NCI-H748 (cell line): ENCODE measurements at regions not wholly inside any gene's neighbourhood (a gene's known extent, or its start where the extent isn't known, plus 50 kb on each side); places are given as distances from the start of the nearest gene placed in this dataset.

Experiments used
- DNase-seq: peaks from one replicate; lab custom pipeline; 2025; ENCODE audit not compliant: unreplicated experiment; lab: John Stamatoyannopoulos, UW

GRCh38 chr1:238153939-238154338 is 263.2 kb upstream of the ZP4 start:
- no peak for DNase-seq

DNA sequence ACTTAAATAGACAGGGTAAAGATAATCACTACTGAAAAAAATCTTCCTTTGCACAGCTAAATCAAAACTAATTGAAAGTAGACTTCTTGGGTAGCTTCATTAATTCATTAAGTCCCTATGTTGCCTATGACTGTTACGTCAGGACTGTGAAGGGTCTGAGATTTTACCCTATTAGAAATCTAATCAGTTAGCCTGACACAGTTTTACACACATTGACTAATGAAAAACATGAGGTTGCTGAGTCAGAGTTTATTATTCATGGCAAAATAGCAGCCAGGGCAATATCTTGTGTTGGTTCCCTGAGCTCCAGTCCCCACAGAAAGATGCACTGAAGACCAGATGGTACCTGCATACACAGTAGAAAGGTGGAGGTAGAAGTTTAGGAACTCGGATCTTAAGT is 262.5 kb upstream of the ZP4 start:
- no peak for DNase-seq

DNA sequence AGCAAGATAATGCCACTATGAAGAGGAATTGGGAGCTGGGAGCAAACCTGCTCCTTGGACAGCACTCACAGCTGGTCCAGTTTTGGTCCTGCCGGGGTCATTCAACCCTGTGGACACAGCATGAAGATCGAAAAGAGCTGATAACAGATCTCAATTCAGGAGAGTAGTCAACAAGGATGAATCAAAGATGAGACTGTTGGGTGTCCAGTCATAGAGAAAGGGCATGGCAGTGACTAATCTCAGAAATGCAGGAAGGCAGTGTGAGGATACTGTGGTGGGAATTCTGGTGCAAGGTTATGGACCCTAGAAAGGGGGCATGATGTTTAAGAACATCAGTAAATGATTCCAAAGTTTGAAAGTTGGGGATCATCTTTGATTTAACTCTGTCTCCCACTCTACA is 261.4 kb upstream of the ZP4 start:
- DNase-seq: no peak

- no peak for DNase-seq
Measured at GRCh38 chr1:238143038-238143437, 252.3 kb upstream of the ZP4 start.

DNA sequence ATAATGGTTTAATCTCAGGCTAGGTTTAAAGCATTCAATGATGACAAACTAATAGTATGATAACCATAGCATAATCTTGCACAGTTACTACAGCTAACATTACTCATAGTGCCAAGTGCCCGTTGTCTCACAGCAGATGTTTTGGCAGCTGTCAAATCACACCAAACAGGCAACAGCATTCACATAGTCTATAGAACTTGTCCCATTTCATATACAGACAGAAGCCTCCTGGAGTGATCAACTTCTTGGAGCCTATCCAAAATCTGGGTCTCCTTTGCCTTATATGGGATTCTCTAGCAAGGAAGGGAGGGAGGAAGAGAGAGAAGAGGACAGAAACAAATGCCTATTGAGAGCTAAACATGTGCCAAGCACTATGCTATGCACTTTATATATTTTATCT is 250.6 kb upstream of the ZP4 start:
- DNase-seq: no peak

DNA sequence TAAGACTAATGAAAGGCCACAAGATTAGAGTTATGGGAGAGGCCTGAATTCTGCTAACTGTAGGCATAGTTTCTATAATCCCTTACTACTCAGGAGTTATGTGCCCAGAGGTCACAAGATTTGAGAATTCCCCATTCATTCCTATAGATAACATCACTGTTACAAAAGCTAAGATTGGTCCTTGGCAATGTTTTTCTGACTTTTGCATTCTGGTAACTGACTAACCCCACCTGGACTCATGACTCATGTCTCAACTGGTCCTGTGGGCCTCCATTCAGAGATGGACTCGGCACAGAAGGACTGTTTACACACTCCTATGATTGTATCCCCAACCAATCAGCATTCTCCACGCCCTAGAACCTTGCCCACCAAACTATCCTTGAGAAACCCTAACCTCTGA is 249.0 kb upstream of the ZP4 start:
- DNase-seq: no peak

DNA sequence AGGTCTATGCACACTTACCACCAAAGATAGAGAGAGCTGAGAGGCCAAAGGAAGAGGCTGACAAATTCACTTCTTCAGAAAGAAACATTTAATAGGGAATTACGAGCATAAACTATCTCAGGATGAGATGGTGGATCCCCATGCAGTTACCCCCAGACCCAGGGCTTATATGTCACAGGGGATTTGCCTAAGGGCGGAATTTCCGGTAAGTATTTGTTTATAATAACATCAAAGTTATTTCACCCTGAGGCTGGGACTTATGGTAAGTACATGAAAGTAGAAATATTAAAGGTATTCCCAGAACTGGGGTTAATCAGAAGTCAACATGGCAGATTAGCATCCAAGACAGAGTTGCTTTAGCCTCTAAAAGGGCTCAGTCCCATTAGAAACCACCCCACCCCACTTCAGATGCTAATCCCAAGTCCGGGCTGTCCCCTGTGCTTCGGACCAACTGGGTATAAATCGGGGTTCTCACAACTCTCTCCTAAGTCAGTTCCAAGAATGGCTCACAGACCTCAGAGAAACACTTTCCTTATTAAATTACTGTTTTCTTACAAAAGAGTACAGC is 247.4 kb upstream of the ZP4 start:
- no peak for DNase-seq

DNA sequence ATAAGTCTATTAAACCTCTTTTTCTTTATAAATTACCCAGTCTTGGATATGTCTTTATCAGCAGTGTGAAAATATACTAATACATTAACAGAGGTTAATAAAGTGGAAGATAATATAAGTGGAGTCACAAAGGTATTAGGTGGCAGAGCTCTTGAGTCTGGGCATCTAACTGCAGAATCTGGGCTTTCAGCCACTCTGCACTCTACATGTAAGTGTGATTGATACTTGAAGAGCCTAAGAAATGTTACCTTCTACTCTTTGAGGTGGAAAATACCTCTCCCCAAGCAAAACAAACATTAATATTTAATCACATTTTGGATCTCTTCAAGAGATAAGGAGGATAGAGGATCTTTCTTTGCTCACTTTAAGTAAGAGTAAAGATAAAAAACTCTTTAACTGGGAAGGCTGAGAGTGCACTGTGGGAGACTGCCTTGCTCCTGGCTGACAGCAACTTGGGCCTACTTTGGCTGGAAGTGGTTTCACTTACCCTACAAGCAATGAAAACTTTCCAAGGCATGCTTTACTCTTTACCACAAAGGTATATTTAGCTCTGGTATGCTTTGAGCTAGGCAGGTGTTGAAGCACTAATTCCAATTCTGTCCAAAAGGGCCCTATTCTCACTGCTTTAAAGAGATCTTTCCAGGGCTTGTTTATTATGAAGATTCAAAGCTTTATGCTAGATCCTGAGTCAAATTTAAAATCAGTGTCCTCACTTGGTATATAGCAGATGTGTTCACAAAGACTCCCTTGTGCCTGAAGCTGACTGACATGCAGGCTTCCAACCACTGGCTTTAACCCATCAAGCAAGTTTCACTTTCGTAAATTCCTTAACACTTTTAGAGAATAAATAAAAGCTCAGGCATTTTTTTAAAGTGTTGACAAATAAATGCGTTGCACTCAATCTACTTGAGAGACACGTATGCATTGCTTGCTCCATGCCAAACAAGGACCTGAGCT is 245.3 kb upstream of the ZP4 start:
- no peak for DNase-seq

GRCh38 chr1:238129677-238130076 is 239.0 kb upstream of the ZP4 start:
- no peak for DNase-seq

DNA sequence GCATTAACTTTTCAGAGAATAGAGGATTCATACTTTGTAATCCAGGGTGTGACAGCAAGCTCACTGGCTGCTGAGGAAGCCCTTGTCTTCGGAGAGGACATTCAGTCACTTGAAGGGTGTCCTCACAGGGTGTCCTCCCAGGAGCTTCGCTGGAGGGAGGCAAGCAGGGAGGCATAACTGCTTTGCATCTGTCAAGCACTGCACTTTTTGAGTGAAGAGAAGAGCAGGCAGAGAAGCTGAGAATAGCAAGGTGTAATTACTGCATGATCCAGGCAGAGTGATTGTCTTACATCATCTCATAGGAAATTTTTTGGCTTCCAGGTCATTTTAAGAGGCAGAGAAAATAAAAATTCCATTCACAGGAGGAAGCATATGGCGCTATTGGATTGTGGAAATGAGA is 232.5 kb upstream of the ZP4 start:
- DNase-seq: no peak

DNA sequence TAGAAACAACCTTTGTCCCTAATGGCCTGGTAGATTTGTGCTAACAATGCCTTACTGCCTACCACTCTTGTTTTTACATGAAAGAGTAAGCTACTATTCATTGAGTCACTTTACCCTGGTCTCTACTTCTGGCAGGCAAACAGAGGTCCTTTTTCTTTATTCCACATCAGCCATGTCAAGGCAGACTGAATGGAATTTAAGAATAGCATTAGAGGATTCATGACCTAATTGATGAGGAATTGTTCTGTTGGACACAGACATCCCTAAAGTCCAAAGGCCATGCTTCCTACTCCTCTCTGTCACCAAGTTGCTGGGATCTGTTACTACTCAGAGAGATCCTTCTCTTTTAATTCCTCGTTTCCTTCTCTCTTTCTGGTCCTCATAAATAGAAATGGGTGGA is 229.1 kb upstream of the ZP4 start:
- DNase-seq: no peak

- no peak for DNase-seq
Measured at GRCh38 chr1:238119060-238119459, 228.3 kb upstream of the ZP4 start.

- DNase-seq: no peak
Measured at GRCh38 chr1:238115852-238116251, 225.1 kb upstream of the ZP4 start.

DNA sequence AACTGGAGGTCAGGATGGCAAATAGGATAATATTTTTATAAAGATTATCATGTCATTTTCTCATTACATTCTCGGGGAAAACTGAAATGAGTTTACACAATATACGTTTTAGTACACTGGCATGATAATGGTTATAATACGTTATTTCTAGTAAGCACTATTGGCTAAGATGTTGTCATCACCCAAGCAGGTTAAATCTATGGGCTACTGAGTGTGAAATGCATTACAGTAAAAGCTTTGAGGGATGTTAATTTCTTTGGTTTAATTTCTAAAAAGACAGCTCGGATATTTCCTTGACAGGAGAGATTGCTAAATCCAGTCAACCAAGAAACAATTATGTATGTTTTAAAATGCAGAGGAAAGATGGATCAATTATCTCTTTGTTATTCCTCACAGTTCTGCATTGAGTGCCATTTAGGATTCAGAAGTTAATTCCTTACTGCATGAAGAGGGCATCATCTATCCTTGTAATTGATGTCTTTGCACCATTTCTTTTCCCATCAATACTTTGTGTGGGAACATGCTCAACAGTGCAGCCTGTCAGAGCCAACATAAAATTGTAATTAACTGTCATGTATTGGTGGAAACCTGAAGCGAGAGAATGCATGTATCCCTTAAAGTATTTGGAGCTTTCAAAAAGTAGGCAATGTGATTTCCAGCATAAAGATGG is 222.4 kb upstream of the ZP4 start:
- DNase-seq: no peak

DNA sequence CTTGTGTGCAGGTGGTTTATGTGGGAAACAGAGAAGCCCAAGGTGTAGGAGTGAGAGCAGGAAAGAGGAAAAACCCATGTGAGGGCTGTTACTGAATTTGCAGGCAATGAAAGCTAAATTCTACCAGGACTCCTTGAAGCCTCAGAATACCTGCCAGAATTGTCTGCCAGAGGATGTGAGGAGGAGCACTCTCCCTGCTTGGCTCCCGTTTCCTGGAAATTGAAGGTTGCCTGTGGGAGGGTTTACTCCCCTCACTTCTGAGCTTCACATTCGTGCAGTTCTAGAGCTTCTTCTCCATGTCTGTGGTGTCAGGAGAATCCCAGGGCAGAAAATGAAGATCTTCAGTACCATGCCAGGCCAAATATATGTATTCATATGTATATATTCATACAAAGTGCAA is 220.8 kb upstream of the ZP4 start:
- no peak for DNase-seq

DNA sequence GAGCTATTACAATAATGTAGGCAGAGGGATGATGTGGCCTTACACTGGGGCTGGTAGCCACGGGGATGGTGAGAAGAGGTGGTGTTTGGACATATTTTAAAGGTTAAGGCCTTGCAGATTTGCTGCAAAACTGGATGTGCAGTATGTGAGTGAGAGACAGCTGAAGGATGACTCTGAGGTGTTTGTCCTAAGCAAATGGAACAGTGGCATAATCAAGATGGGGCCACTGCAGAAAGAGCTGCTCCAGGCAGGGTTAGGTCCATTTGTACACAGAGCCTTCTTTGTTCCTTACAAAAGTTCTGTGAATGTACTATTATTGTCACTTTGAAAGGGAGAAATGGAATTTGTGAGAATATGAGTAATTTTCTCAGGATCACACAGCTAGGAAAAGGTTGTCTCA is 220.4 kb upstream of the ZP4 start:
- DNase-seq: no peak

DNA sequence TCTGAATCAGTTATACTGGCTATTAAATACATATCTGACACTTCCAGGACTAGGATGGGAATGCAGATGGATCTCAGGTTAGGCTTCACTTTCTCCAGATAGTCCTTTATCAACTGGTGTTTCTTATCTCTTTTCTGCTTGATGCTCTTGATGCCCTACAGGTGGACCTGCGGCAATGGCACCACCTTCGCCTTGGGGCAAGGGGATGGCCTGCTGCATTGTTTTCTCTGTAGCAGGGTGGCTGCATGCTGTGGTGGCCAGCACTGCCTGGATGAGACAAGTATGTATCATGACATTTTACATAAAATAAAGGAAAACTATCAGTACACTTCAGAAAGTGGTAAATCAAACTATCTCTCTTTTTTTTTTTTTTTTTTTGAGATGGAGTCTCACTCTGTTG is 217.7 kb upstream of the ZP4 start:
- no peak for DNase-seq

GRCh38 chr1:238107322-238107721 is 216.6 kb upstream of the ZP4 start:
- no peak for DNase-seq

DNA sequence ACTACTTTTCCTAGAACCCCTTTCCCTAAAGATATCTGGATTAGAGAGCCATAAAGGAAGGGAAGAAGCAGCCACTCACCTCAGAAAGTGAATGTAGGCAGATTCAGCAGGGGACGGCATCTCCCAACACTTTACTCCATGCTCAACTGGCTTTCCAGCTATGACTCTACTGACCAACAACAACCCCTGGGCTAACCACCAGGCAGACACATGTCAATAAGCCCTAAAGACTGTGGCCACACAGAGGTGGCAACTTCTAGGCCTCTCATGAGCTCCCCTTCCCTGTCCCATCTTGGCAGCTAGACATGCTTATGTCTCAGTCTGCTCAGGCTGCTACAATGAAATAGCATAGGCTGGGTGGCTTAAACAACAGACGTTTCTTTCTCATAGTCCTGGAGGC is 214.0 kb upstream of the ZP4 start:
- DNase-seq: no peak

DNA sequence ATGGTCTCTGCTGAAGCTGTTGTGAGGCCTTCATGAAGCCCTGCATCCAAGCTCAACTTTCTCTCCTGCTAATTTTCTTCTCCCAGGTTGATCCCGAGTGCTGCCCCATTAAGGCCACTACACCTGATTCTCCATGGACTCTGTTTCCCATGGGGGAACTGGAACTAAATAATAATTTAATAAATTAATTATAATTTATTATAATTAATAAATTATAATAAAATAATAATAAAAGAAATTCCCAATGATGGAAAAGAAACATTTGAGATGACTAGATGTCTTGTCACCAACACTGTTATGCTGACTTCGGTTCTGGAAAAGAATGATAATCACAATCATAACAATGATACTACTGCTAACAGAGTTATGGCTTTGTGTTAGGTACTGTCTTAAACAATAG is 211.2 kb upstream of the ZP4 start:
- DNase-seq: no peak

DNA sequence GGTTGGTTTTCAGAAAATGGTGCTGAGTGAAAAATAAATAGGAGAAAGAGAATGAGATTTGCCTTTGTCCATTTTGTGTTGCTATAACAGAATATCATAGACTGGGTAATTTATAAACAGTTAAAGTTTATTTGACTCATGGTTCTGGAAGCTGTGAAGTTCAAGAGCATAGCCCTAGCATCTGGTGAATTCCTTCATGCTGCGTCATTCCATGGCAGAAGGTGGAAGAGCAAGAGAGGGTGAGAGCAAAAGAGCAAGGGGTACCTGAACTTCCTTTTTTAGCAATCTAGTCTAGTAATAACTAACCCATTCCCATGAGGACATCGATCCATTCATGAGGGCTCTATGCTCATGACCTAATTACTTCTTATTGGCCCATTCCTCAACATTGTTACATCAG is 209.1 kb upstream of the ZP4 start:
- no peak for DNase-seq

DNA sequence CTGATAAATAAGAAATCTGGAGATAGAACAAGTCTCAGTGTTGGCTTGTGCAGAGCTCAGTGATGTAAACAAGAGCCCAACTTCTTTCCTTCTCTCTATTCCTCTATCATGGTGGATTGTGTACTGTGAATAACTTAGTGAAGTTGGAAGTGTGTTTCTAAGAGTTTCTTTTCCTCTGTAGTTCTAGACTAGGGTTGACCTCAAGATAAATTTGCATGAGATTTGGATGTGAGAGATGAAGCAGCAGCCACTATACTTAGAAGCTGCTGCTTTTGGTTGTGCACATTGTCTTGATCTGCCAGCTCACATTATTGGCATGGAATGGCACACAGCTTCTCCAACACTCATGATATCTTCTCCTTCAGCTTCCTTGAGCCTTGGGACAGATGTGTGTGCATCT is 198.9 kb upstream of the ZP4 start:
- no peak for DNase-seq
